Natural killer cell treated with Interleukin-12 subunit alpha and Interleukin-12 subunit beta and Interleukin-15 and Interleukin-18, amount 100 ng/mL, for 72 hours (primary cell): ENCODE measurements at regions not wholly inside any gene's neighbourhood (a gene's known extent, or its start where the extent isn't known, plus 50 kb on each side); places are given as distances from the start of the nearest gene placed in this dataset.

ENCODE experiments used
- ATAC-seq, 2 donors: fragments of 150-1000 bp; cut with Tn5 transposase in 1 of 2; sonication (Bioruptor Pico), chemical (Tn5 transposase) in 1 of 2; 2 replicates each; pipeline ENCODE4 v1.10.0; 2021
- DNase-seq: peaks from one replicate; pipeline ENCODE4 v3.0.0; 2022; ENCODE audit warnings: low spot score
- H3K27ac Mint-ChIP-seq, 2 donors: 1 replicate in 1 of 2; 2 replicates in 1 of 2; pipeline ENCODE4 v1.8.0; 2022; ENCODE audit warnings: mixed read lengths in 2 of 2, mild to moderate bottlenecking in 1 of 2, moderate library complexity in 1 of 2
- H3K27me3 Mint-ChIP-seq, 2 donors: 1 replicate in 1 of 2; 2 replicates in 1 of 2; pipeline ENCODE4 v1.8.0; 2022; ENCODE audit warnings: mixed read lengths in 2 of 2
- H3K36me3 Mint-ChIP-seq: one replicate; pipeline ENCODE4 v1.8.0; 2022; ENCODE audit warnings: mixed read lengths
- H3K4me1 Mint-ChIP-seq, 2 donors: 1 replicate in 1 of 2; 2 replicates in 1 of 2; pipeline ENCODE4 v1.8.0; 2022; ENCODE audit warnings: low read depth in 2 of 2, mixed read lengths in 2 of 2, mild to moderate bottlenecking in 1 of 2
- H3K4me3 Mint-ChIP-seq: one replicate; pipeline ENCODE4 v1.8.0; 2022; ENCODE audit warnings: mixed read lengths
- H3K9me3 Mint-ChIP-seq: 2 replicates; pipeline ENCODE4 v1.8.0; 2022; ENCODE audit warnings: mixed read lengths

- H3K27ac Mint-ChIP-seq: no peak overlapping the region
- ATAC-seq (no peak), DNase-seq (no peak)
- H3K4me3 Mint-ChIP-seq: no peak overlapping the region
- H3K4me1 Mint-ChIP-seq: no peaks in the 10 kb centered on the region
- H3K9me3 Mint-ChIP-seq: no peaks in the 10 kb centered on the region
- no peaks in the 10 kb centered on the region for H3K36me3 Mint-ChIP-seq
- H3K27me3 Mint-ChIP-seq: peaks cover 0 to 13% of the 10 kb centered on the region in 2 donors
These were observed 423.2 kb downstream of the MN1 start for GRCh38 chr22:27378311-27378800.

DNA sequence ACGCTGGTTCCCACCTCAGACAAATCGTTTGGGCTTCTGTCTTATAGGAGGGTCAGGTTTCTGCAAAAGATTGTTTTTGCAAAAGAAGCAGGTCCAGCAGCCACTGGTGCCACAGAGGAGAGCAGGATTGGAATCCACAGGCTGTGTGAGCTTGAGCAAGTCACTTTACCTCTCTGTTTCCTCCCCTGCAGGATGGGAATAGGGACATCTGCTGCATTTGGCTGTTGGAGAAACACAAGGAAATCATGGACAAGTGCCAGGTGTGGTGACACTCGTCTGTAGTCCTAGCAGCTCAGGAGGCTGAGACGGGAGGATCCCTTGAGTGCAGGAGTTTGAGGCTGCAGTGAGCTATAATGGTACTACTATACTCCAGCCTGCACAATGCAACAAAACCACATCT lies 422.6 kb downstream of the MN1 start:
- Mint-ChIP-seq H3K36me3 (no peaks in the 10 kb centered on the region), H3K4me3 (no peak overlapping the region), H3K4me1 (no peaks in the 10 kb centered on the region), H3K27me3 (peaks cover 0 to 13% of the 10 kb centered on the region in 2 donors), H3K9me3 (no peaks in the 10 kb centered on the region), H3K27ac (no peak overlapping the region)
- no peak for ATAC-seq
- DNase-seq: no peak

DNA sequence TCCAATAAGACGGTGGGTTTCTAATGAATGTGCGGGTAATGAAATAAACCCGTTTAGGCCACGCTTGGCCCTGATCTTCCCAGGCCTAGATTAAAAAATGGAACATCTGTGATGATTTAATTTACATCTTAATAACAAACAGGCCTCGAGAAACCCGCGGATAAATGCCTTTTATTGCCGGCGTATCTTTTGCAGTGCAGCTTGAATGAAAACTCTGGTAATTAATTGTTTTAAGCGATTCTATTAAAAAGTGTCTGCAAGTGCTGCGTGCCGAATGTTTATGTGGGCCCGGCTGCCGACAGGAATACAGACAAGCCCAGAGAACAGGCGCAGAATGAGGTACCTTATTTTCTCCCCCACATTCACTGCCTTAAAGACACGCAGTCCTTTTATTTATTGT lies 420.7 kb downstream of the MN1 start:
- peaks cover 6 to 11% of the 10 kb centered on the region in 2 donors for H3K27me3 Mint-ChIP-seq
- no peak overlapping the region for H3K4me3 Mint-ChIP-seq
- ATAC-seq (no peak), DNase-seq (no peak)
- no peaks in the 10 kb centered on the region for H3K4me1 Mint-ChIP-seq
- no peaks in the 10 kb centered on the region for H3K9me3 Mint-ChIP-seq
- no peaks in the 10 kb centered on the region for H3K36me3 Mint-ChIP-seq
- no peak overlapping the region for H3K27ac Mint-ChIP-seq

- ATAC-seq (no peak), DNase-seq (no peak)
- no peak overlapping the region for H3K4me3 Mint-ChIP-seq
- H3K4me1 Mint-ChIP-seq: no peaks in the 10 kb centered on the region
- no peak overlapping the region for H3K27ac Mint-ChIP-seq
- no peaks in the 10 kb centered on the region for H3K36me3 Mint-ChIP-seq
- H3K9me3 Mint-ChIP-seq: no peaks in the 10 kb centered on the region
- peaks cover 8 to 13% of the 10 kb centered on the region in 2 donors for H3K27me3 Mint-ChIP-seq
These were observed 420.0 kb downstream of the MN1 start for GRCh38 chr22:27381552-27381951.

- no peak overlapping the region for H3K4me3 Mint-ChIP-seq
- H3K36me3 Mint-ChIP-seq: no peaks in the 10 kb centered on the region
- H3K27ac Mint-ChIP-seq: no peak overlapping the region
- H3K27me3 Mint-ChIP-seq: peaks cover 8 to 13% of the 10 kb centered on the region in 2 donors
- H3K9me3 Mint-ChIP-seq: no peaks in the 10 kb centered on the region
- DNase-seq: no peak
- ATAC-seq: peak in 1 of 2 donors; percentile 54
- no peaks in the 10 kb centered on the region for H3K4me1 Mint-ChIP-seq
These were observed 419.4 kb downstream of the MN1 start for GRCh38 chr22:27381960-27382742.

DNA sequence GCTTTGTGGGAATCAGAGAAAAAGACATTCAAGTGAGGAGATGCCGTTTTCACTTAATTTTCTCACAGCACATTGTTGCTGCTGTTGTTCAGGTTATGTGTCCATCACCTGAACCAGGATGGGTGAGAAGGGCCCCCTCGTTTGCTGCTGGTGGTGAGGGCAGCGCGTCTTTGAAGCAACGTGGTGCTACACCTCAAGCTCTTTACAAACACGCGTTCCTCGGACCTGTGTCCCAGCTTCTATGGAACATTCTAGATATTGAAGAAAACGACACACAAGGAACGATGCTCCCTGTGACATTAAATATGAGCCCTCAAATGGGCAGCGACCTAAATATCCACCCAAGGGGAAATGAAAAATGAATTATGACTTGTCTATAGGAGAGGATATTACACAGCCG lies 418.6 kb downstream of the MN1 start:
- Mint-ChIP-seq H3K27ac (no peak overlapping the region), H3K4me1 (no peaks in the 10 kb centered on the region), H3K27me3 (peaks cover 10 to 13% of the 10 kb centered on the region in 2 donors), H3K9me3 (no peaks in the 10 kb centered on the region), H3K4me3 (no peak overlapping the region), H3K36me3 (no peaks in the 10 kb centered on the region)
- DNase-seq (no peak), ATAC-seq (no peak)

DNA sequence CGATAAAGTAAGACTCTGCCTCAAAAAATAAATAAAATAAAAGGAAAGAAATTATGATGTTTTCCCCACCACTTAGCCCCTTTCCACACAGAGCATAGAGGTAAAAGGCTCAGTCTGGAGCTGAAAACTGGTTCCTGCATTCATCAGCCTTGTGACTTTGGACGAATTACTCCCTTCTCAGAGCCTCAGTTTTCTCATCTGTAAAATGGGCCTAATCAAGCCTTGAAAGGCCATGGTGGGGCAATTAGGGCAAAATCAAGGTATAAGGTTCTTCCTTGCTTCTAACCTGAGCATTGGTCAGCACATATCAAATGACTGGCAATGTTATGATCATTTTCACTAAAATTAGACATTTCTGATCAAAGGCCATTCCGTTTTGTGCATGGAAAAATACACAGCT lies 417.7 kb downstream of the MN1 start:
- Mint-ChIP-seq H3K4me3 (no peak overlapping the region), H3K27me3 (peaks cover 16% of the 10 kb centered on the region in 2 donors), H3K4me1 (no peaks in the 10 kb centered on the region), H3K9me3 (no peaks in the 10 kb centered on the region), H3K36me3 (no peaks in the 10 kb centered on the region), H3K27ac (no peak overlapping the region)
- no peak for DNase-seq
- no peak for ATAC-seq

DNA sequence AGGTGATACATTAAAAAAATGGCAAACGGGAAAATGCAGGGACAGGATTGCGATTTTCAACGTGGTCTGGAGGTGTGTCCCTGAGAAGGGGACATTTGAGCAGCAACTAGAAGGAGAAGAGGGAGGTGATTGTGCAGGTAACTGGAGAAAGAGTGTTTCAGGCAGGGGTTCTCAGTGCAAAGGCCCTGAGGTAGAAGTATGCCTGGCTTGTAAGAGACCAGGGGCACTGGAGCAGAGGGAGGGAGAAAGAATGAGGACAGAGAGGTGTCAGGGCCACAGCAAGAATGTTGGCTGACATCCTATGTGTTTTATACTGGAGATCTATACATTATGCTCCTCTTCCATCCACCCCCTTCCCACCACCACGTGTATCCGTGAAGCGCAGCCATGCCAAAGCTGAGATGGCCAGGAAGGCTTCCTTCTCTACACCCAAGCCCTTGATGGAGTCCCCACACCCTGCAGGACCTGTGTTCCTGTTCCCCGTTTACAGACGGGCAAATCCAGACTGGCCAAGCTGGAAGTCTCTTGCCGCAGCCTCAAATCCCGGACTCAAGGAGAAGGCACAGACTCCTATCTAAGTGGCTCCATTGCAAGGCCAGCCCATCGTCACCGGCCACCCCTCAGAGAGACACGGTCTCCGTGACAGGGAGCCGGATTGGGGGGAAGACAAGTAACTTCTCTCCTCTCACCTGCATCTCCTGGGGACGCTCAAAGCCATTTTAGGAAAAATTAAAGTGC lies 416.1 kb downstream of the MN1 start:
- Mint-ChIP-seq H3K27me3 (peaks cover 18 to 24% of the 10 kb centered on the region in 2 donors), H3K27ac (no peak overlapping the region), H3K36me3 (no peaks in the 10 kb centered on the region), H3K4me3 (no peak overlapping the region), H3K4me1 (no peaks in the 10 kb centered on the region), H3K9me3 (no peaks in the 10 kb centered on the region)
- ATAC-seq: no peak
- no peak for DNase-seq

DNA sequence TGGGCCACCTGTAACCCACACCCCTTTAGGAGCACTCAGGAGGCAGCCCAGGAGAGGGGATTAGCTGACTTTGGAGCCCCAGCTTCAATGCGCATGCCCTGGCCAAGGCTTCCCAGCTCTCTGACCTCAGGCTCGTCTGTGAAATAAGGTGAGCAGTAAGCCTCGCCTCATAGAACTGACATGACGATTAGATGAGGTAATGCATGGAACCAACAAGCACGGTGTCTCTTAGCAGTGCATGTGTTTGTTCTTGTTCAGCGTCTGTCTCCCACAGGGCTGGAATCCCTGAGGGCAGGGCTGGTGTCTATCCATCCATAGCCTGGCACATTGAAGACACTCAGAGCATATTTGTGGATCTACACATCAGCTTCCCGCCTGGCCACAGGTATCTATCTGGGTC lies 415.4 kb downstream of the MN1 start:
- no peak overlapping the region for H3K4me3 Mint-ChIP-seq
- peak in 1 of 2 donors; percentile 8 for ATAC-seq
- no peak for DNase-seq
- no peaks in the 10 kb centered on the region for H3K9me3 Mint-ChIP-seq
- H3K36me3 Mint-ChIP-seq: no peaks in the 10 kb centered on the region
- peaks cover 19 to 24% of the 10 kb centered on the region in 2 donors for H3K27me3 Mint-ChIP-seq
- no peak overlapping the region for H3K27ac Mint-ChIP-seq
- no peaks in the 10 kb centered on the region for H3K4me1 Mint-ChIP-seq

GRCh38 chr22:27387561-27387960 lies 414.0 kb downstream of the MN1 start:
- Mint-ChIP-seq H3K27ac (no peak overlapping the region), H3K36me3 (no peaks in the 10 kb centered on the region), H3K4me1 (no peaks in the 10 kb centered on the region), H3K9me3 (no peaks in the 10 kb centered on the region), H3K4me3 (no peak overlapping the region), H3K27me3 (peaks cover 18 to 24% of the 10 kb centered on the region in 2 donors)
- ATAC-seq: no peak
- no peak for DNase-seq

DNA sequence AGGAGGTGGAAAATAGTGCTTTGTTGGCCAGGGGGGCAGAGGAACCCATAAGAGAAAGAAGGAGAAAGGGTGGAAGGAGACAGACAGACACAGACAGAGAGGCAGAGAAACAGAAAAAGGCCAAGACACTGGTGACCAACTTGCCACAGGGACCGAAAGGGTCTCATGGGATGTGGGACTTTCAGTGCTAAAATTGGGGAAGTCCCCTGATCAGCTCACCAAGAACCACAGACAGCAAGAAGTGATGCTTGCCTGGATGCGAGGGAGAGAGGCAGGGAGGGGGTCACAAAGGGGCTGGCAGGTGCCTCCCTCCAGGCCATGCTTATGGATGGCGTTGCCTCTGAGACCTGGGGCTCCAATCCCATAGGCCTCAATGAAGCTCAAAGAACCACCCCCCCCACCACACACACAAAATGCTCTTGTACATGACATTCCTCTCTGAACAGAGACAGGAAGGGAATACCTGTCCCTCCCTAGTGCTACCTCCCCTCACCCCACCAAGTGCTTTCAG lies 413.4 kb downstream of the MN1 start:
- H3K4me1 Mint-ChIP-seq: no peaks in the 10 kb centered on the region

GRCh38 chr22:27389727-27390075 lies 411.9 kb downstream of the MN1 start:
- Mint-ChIP-seq H3K36me3 (no peaks in the 10 kb centered on the region), H3K27ac (no peak overlapping the region), H3K9me3 (no peaks in the 10 kb centered on the region), H3K4me3 (no peak overlapping the region), H3K4me1 (no peaks in the 10 kb centered on the region), H3K27me3 (peaks cover 20 to 30% of the 10 kb centered on the region in 2 donors)
- no peak for DNase-seq
- no peak for ATAC-seq

More for the DNA sequence above, 413.4 kb downstream of the MN1 start:
- ATAC-seq (no peak), DNase-seq (no peak)
- no peak overlapping the region for H3K27ac Mint-ChIP-seq
- no peak overlapping the region for H3K4me3 Mint-ChIP-seq
- H3K9me3 Mint-ChIP-seq: no peaks in the 10 kb centered on the region
- no peaks in the 10 kb centered on the region for H3K36me3 Mint-ChIP-seq
- H3K27me3 Mint-ChIP-seq: peaks cover 18 to 24% of the 10 kb centered on the region in 2 donors

GRCh38 chr22:27391092-27391770 lies 410.3 kb downstream of the MN1 start:
- Mint-ChIP-seq H3K4me3 (no peak overlapping the region), H3K36me3 (no peaks in the 10 kb centered on the region), H3K27me3 (peaks cover 21 to 24% of the 10 kb centered on the region in 2 donors), H3K27ac (no peak overlapping the region), H3K4me1 (no peaks in the 10 kb centered on the region), H3K9me3 (no peaks in the 10 kb centered on the region)
- ATAC-seq (no peak), DNase-seq (no peak)

- no peak overlapping the region for H3K4me3 Mint-ChIP-seq
These were observed 408.2 kb downstream of the MN1 start for GRCh38 chr22:27393371-27393770.

More at GRCh38 chr22:27393371-27393770, 408.2 kb downstream of the MN1 start:
- no peak for DNase-seq
- Mint-ChIP-seq H3K9me3 (no peaks in the 10 kb centered on the region), H3K27ac (no peak overlapping the region), H3K36me3 (no peaks in the 10 kb centered on the region), H3K4me1 (no peaks in the 10 kb centered on the region), H3K27me3 (peaks cover 18 to 26% of the 10 kb centered on the region in 2 donors)
- no peak for ATAC-seq
